GM10266 (cell line): ENCODE measurements at regions not wholly inside any gene's neighbourhood (a gene's known extent, or its start where the extent isn't known, plus 50 kb on each side); places are given as distances from the start of the nearest gene placed in this dataset.

Experiments used
- DNase-seq: peaks from one replicate; pipeline ENCODE4 v3.0.0; 2012; ENCODE audit errors: extremely low spot score
- TF ChIP-seq, protein P1 (sequence below): IDR thresholded peaks from 2 replicates; pipeline ENCODE4 v1.5.1; 2012; ENCODE audit warnings: mild to moderate bottlenecking, low read depth; ENCODE audit not compliant: control insufficient read depth, insufficient read depth; ENCODE audit errors: missing control alignments

DNA sequence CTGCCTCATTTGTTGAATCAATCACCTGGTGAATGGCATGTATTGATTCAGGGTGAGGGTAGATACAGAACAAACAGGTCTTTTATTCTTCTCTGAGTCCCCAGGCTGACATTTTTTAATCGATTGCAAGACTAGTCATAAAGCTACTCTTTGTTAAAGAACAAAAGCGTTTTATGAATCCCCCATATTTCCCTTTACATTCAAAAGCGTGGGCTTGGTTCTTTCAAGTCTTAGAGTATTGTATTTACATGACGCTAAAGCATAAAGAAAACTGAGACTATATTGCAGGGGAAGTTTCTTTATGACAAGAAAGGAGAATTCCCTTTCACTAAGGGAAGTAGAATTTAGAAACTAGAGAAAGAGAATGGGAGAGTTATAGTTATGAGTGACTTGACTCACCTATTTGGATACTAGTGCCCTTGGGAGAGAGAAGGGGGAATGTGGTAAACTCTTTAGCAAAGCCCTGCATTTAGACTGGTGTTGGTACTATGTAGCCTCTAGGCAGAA lies 69.3 kb upstream of the PDE5A start:
- TF ChIP-seq, protein P1, sequence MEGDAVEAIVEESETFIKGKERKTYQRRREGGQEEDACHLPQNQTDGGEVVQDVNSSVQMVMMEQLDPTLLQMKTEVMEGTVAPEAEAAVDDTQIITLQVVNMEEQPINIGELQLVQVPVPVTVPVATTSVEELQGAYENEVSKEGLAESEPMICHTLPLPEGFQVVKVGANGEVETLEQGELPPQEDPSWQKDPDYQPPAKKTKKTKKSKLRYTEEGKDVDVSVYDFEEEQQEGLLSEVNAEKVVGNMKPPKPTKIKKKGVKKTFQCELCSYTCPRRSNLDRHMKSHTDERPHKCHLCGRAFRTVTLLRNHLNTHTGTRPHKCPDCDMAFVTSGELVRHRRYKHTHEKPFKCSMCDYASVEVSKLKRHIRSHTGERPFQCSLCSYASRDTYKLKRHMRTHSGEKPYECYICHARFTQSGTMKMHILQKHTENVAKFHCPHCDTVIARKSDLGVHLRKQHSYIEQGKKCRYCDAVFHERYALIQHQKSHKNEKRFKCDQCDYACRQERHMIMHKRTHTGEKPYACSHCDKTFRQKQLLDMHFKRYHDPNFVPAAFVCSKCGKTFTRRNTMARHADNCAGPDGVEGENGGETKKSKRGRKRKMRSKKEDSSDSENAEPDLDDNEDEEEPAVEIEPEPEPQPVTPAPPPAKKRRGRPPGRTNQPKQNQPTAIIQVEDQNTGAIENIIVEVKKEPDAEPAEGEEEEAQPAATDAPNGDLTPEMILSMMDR = no peak
- DNase-seq = peak; percentile 4

DNA sequence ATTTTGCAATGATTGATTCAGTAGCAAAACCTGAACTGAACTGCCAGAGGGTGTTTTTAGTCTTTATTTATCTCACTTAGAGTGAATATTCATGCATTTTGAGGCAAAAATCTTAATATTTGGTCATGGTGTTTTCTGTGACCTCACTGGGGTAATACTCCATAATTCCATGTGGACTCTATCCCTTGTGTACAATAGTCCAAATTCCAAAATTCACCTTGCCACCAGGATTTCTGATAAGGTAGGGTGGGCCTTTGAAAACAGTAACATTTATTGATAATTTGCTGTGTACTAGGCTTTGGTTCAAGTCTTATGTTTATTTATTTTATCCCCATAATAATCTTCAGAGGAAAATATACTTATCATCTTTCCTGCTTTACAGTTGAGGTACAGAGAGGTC lies 68.4 kb upstream of the PDE5A start:
- no peak for DNase-seq
- TF ChIP-seq, protein P1 = no peak

DNA sequence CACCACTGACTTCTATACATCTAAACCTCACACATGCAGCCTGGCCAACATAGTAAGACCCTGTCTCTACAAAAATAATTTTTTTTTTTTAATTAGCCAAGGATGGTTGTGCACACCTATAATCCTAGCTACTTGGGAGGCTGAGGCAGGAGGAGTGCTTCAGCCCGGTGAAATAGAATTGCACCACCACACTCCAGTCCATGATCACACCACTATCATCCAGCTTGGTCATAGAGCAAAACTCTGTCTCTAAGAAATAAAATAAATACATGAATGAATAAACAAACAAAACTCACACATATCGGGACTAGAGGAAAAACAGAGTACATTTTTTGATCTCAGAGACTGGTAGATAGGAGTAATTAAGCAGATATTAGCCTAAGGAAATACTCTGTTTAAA lies 66.6 kb upstream of the PDE5A start:
- no peak for DNase-seq
- TF ChIP-seq, protein P1 = no peak

DNA sequence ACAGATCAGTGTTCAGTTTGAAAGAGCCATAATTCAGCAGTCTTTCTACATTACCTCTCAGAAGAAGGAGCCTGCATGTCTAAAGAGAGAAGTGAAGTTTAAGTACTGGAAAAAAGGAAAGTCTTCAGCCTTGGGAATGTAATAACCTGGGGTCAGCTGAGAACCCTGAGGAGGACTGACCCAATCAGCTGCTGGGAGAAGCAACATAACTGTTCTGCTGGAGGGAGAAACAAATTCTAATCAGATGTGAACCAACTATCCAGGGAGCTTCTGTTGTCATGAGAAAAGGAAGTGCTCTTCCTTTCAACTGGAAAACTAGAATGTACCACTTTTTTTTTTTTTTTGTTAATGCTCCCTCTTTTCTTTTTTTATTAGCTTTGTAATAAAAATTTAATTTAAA lies 64.5 kb upstream of the PDE5A start:
- no peak for DNase-seq
- TF ChIP-seq, protein P1 = no peak

DNA sequence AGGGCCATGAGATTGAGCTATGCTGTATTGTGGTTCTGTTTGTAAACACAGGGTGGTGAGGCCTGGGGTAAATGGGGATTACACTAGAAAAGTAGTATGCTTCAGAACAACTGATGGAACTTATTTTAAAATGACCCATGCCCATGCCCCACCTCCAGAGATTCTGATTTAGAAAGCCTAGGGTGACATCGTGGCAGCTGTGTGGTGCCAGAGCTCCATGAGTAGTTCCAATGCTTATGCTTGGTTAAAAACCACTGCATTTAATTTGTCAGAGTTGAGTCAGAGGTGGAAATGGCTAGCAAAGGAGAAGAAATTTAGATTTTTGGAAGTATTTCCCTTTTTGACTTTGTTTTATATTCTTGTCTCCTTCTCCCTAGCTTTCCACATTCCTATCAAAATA lies 63.4 kb upstream of the PDE5A start:
- no peak for DNase-seq
- TF ChIP-seq, protein P1 = no peak

DNA sequence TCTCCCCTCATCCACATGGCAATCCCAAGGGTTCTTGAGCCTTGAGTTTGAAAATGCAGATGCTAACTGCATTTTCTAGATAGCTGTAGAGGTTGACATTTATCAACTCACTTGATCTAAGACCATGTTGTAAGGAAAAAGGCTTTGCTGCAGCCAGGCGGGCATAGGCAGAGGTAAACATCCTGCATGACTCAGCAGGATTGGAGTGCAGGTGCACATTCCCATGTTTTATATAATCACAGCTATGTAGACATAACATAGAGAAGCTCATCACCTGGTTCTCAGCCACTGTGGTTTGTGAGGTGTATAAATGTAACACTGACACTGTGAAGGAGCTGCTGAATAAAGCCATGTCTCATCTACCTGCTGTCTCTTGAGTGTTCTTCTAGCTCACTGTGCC lies 62.3 kb upstream of the PDE5A start:
- TF ChIP-seq, protein P1 = no peak
- DNase-seq = no peak

DNA sequence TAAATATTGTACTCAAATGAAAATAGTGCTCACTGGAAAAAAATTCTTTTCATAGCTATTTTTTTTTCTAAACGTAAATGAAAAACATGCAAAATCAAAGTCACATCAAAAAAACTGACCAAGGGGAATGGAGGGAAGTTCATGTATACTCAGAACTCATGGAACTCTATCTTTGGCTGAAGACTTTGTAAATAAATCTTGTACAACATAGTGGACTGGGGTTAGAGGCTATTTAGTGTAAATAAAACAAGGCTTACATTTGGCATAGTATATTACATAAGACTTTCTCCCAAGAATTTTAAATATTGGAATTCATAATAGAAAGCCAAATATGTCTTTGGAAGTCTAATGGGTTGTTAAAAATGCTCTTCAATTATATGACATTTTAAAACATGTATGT lies 59.8 kb upstream of the PDE5A start:
- no peak for DNase-seq
- TF ChIP-seq, protein P1 = no peak
